ENCODE measurements at regions not wholly inside any gene's neighbourhood (a gene's known extent, or its start where the extent isn't known, plus 50 kb on each side); places are given as distances from the start of the nearest gene placed in this dataset.
A peak's percentile ranks its signal among the peaks of the same experiment; 100 is the strongest.

- peak; percentile 24 for DNase-seq
Measured at GRCh38 chr6:144582939-144583613, 297.9 kb downstream of the UTRN start.

GRCh38 chr6:144583614-144583954 is 298.4 kb downstream of the UTRN start:
- DNase-seq, result no peak

- peak; percentile 50 for DNase-seq
Measured at GRCh38 chr6:144585217-144585814, 300.2 kb downstream of the UTRN start.

GRCh38 chr6:144586986-144587385 is 301.9 kb downstream of the UTRN start:
- no peak for DNase-seq

- DNase-seq, result no peak
Measured at GRCh38 chr6:144588697-144589325, 303.7 kb downstream of the UTRN start.

- DNase-seq, result no peak
Measured at GRCh38 chr6:144590532-144590931, 305.4 kb downstream of the UTRN start.

- DNase-seq, result no peak
Measured at GRCh38 chr6:144593392-144593791, 308.3 kb downstream of the UTRN start.

- no peak for DNase-seq
Measured at GRCh38 chr6:144594585-144594984, 309.4 kb downstream of the UTRN start.

- DNase-seq, result no peak
Measured at GRCh38 chr6:144595266-144595665, 310.1 kb downstream of the UTRN start.

- no peak for DNase-seq
Measured at GRCh38 chr6:144597511-144597910, 312.4 kb downstream of the UTRN start.

- no peak for DNase-seq
Measured at GRCh38 chr6:144599615-144600014, 314.5 kb downstream of the UTRN start.

- peak; percentile 48 for DNase-seq
Measured at GRCh38 chr6:144601221-144601620, 316.1 kb downstream of the UTRN start.

GRCh38 chr6:144602523-144603180 is 317.5 kb downstream of the UTRN start:
- DNase-seq, result no peak

- no peak for DNase-seq
Measured at GRCh38 chr6:144606083-144606482, 320.9 kb downstream of the UTRN start.

- no peak for DNase-seq
Measured at GRCh38 chr6:144607998-144608735, 323.0 kb downstream of the UTRN start.

GRCh38 chr6:144612811-144613210 is 327.7 kb downstream of the UTRN start:
- no peak for DNase-seq

GRCh38 chr6:144613859-144614258 is 328.7 kb downstream of the UTRN start:
- DNase-seq, result no peak

- no peak for DNase-seq
Measured at GRCh38 chr6:144615870-144616269, 330.7 kb downstream of the UTRN start.

- DNase-seq, result peak; percentile 47
Measured at GRCh38 chr6:144617191-144617590, 332.1 kb downstream of the UTRN start.

GRCh38 chr6:144617708-144618107 is 332.6 kb downstream of the UTRN start:
- DNase-seq, result no peak

GRCh38 chr6:144619966-144620365 is 334.8 kb downstream of the UTRN start:
- no peak for DNase-seq

- no peak for DNase-seq
Measured at GRCh38 chr6:144621332-144621731, 336.2 kb downstream of the UTRN start.

- DNase-seq, result no peak
Measured at GRCh38 chr6:144624246-144624645, 339.1 kb downstream of the UTRN start.
